Astrocyte of the cerebellum (primary cell): ENCODE measurements at regions not wholly inside any gene's neighbourhood (a gene's known extent, or its start where the extent isn't known, plus 50 kb on each side); places are given as distances from the start of the nearest gene placed in this dataset.

Source experiments
- DNase-seq: peaks from one replicate; pipeline ENCODE4 v3.0.0-alpha.2; 2011; ENCODE audit warnings: low read depth
- H3K4me3 ChIP-seq: 2 replicates; pipeline ENCODE4 v1.5.1; 2011; ENCODE audit warnings: mild to moderate bottlenecking, low read depth, low read length, moderate library complexity
- in situ Hi-C: cut with HindIII; loops from 2 replicates; pipeline ENCODE4 v1.10.0; 2017; ENCODE audit warnings: low sequenced_read_pairs
- TF ChIP-seq, protein P1 (sequence below): IDR thresholded peaks from 2 replicates; pipeline ENCODE4 v1.5.1; 2012; ENCODE audit warnings: low read length, low read depth, moderate library complexity, mild to moderate bottlenecking; ENCODE audit errors: missing control alignments

DNA sequence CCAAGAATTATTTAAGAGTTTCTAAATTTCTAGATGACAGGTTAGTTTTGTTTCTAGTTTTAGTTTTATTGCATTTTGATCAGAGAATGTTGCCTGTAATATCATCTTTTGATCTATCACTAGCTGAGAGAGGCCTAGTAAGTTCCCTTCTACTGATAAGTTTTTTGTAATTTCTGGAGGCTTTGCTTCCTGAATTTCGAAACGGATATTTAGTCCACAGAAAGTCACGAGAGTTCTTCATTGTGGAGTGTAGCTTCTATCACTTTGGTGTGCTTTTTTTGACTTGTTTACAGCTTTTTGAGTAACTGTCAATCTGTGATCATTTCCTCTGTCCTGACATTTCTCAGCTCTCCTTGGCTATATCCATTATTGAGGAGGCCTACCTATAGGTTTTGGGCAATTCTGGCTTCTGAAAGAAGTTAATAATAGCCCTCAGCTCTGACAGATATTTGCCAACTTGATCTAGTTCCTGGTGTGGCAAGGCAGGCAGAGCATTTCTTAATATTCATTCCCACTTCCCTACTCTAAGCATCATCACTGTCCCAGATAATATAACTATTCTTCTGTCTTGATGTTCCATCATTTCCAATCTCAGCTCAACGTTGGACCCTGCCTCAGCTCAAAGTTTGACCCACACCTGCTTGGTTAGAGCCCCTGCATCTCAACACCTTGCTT lies 171.3 kb downstream of the BLID start:
- no peak for DNase-seq
- no peak overlapping the region for H3K4me3 ChIP-seq
- in situ Hi-C loops, result no loop called here
- TF ChIP-seq, protein P1, sequence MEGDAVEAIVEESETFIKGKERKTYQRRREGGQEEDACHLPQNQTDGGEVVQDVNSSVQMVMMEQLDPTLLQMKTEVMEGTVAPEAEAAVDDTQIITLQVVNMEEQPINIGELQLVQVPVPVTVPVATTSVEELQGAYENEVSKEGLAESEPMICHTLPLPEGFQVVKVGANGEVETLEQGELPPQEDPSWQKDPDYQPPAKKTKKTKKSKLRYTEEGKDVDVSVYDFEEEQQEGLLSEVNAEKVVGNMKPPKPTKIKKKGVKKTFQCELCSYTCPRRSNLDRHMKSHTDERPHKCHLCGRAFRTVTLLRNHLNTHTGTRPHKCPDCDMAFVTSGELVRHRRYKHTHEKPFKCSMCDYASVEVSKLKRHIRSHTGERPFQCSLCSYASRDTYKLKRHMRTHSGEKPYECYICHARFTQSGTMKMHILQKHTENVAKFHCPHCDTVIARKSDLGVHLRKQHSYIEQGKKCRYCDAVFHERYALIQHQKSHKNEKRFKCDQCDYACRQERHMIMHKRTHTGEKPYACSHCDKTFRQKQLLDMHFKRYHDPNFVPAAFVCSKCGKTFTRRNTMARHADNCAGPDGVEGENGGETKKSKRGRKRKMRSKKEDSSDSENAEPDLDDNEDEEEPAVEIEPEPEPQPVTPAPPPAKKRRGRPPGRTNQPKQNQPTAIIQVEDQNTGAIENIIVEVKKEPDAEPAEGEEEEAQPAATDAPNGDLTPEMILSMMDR, result no peak

DNA sequence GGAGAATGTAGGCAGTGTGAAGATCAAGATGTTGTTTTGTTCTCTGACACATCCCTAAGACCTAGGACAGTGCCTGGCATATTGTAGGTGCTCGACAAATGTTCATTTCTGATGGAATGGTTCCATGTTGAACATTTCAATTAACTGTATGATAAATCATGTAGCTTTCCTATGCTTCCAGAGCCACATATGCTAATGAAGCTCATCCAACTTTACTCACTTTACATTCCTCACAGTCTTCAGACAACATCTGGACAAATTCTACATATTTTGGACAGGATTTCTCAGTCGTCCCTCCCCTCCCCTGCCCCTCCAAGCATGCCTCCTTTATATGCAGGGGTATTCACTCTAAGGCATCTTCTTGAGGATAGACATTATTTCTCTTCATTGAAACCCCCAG lies 177.9 kb downstream of the BLID start:
- no peak for DNase-seq
- TF ChIP-seq, protein P1, result no peak
- H3K4me3 ChIP-seq, result no peak overlapping the region
- in situ Hi-C loops, result no loop called here

DNA sequence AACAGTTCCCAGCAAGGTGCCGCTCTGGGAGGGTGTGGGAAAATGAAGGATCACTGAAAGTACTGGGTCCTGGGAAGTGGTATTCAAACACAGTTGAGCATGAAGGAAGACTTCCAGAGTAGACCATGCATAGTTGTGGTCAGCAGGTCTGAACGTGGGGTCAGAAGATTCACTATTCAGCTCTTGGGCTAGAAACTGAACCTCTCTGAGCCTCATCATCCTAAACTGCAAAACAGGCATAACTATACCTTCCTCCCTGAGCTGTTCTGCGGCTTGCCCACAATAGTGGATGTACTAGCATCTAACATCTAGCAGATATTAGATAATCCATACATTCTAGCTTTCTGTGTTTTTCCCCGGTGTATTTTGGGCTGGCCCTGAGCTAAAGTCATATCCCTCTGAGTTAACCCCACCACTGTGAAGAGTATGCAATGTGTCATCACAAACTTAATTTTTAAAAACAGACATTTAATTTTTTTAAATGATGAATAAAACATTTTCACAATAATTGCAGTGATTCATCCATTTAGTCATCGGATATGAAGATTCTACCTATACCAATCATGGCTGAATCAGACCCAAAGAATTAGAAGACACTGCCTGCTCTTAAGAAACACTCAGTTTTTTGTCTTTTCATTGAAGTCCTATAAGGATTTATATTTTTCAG lies 179.1 kb downstream of the BLID start:
- H3K4me3 ChIP-seq, result no peak overlapping the region
- DNase-seq, result no peak
- in situ Hi-C loops, result no loop called here
- TF ChIP-seq, protein P1, result no peak

DNA sequence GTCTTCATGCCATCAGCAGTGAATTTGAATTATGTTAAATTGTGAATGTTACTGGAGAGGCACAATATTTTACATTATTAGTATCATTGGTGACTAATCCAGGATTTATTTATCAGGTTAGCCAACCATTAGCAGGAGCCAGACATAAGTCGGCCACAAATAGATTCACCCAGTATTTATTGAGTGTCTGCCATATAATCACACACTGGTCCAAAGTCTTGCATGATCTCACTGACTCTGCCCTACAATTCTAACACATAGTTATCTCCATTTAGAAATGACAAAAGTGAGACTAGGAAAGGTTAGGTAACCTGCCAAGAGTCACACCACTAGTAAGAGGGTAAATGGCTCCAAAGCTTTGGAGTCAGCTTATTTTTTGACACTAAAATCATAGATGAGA lies 179.6 kb downstream of the BLID start:
- no peak overlapping the region for H3K4me3 ChIP-seq
- TF ChIP-seq, protein P1, result no peak
- in situ Hi-C loops, result no loop called here
- DNase-seq, result no peak

DNA sequence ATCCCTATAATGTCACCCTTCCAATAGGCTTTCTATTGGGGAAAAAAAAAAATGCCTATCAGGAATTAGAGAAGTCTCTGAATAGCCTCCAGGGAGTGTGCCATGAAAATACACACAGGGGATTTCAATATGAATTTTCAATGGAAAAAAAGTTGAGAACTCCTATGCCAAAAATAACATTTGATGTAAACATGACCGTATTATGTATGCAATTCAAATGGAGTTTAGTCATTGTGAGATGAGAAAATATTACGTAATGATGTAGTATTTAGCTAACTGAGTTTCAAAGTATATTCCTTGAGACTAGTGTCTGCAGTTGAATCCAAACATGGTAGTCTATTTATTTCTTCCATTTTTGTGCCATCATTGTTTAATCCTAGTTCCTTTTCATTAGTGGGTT lies 182.3 kb downstream of the BLID start:
- no peak overlapping the region for H3K4me3 ChIP-seq
- DNase-seq, result no peak
- in situ Hi-C loops, result no loop called here
- TF ChIP-seq, protein P1, result no peak

DNA sequence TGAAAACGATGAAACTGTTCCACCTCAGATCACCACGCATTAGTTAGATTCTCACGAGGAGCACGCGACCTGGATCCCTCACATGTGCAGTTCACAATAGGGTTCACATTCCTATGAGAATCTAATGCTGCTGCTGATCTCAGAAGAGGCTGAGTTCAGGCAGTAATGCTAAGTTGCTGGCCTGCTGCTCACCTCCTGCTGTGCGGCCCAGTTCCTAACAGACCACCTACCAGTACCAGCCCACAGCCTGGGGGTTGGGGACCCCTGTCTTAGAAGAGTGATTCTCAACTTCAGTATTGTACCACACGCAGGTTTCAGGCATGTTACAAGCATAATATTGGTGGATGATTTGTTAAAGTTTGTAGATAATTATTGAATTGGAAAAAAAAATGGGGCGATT lies 182.7 kb downstream of the BLID start:
- TF ChIP-seq, protein P1, result no peak
- in situ Hi-C loops, result no loop called here

More for the DNA sequence above, 182.7 kb downstream of the BLID start:
- H3K4me3 ChIP-seq, result no peak overlapping the region
- DNase-seq, result no peak
